NB4 (cell line): ENCODE measurements at regions not wholly inside any gene's neighbourhood (a gene's known extent, or its start where the extent isn't known, plus 50 kb on each side); places are given as distances from the start of the nearest gene placed in this dataset.

Experiments
- DNase-seq: peaks from one replicate; pipeline ENCODE4 v3.0.0; 2010; ENCODE audit warnings: low read depth
- H3K4me3 ChIP-seq: one replicate; pipeline ENCODE4 v1.5.1; 2011; ENCODE audit warnings: mild to moderate bottlenecking, low read depth, low read length, moderate library complexity
- MYC ChIP-seq: IDR thresholded peaks from 2 replicates; pipeline ENCODE4 v1.6.1; 2011; ENCODE audit warnings: low read depth, low read length
- POLR2A ChIP-seq: IDR thresholded peaks from 2 replicates; pipeline ENCODE4 v1.6.1; 2011; ENCODE audit warnings: mild to moderate bottlenecking; ENCODE audit not compliant: insufficient read length; ENCODE audit errors: extremely low read depth
- TF ChIP-seq, protein P1 (sequence below): IDR thresholded peaks from one replicate; pipeline ENCODE4 v1.5.1; 2012; ENCODE audit warnings: low read depth, low read length
- TF ChIP-seq, protein P2 (sequence below): IDR thresholded peaks from 2 replicates; pipeline ENCODE4 v1.6.1; 2011; ENCODE audit warnings: low read depth, low read length

DNA sequence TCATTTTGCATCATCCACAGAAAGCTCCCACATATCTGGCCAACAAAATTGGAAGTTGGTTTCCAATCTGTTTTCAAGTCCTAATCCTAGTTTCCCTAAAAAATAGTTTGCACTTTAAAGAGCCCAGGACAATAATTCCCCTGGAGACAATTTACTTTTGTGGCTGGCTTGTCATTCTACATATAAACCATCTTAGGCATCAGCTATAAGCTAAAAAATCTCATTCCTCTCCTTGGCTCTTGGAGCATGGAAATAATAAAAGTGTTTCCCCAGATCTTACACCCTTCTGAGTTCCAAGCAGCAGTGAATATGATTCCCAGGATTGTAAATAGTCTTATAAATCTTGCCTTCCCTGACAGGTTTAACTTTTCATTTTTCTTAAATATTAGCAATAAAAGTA is 89.1 kb upstream of the NUDT4 start:
- TF ChIP-seq, protein P1, sequence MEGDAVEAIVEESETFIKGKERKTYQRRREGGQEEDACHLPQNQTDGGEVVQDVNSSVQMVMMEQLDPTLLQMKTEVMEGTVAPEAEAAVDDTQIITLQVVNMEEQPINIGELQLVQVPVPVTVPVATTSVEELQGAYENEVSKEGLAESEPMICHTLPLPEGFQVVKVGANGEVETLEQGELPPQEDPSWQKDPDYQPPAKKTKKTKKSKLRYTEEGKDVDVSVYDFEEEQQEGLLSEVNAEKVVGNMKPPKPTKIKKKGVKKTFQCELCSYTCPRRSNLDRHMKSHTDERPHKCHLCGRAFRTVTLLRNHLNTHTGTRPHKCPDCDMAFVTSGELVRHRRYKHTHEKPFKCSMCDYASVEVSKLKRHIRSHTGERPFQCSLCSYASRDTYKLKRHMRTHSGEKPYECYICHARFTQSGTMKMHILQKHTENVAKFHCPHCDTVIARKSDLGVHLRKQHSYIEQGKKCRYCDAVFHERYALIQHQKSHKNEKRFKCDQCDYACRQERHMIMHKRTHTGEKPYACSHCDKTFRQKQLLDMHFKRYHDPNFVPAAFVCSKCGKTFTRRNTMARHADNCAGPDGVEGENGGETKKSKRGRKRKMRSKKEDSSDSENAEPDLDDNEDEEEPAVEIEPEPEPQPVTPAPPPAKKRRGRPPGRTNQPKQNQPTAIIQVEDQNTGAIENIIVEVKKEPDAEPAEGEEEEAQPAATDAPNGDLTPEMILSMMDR, result no peak
- TF ChIP-seq POLR2A, result no peak
- TF ChIP-seq, protein P2, sequence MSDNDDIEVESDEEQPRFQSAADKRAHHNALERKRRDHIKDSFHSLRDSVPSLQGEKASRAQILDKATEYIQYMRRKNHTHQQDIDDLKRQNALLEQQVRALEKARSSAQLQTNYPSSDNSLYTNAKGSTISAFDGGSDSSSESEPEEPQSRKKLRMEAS, result no peak
- no peak for TF ChIP-seq MYC
- H3K4me3 ChIP-seq, result no peak overlapping the region
- DNase-seq, result no peak

DNA sequence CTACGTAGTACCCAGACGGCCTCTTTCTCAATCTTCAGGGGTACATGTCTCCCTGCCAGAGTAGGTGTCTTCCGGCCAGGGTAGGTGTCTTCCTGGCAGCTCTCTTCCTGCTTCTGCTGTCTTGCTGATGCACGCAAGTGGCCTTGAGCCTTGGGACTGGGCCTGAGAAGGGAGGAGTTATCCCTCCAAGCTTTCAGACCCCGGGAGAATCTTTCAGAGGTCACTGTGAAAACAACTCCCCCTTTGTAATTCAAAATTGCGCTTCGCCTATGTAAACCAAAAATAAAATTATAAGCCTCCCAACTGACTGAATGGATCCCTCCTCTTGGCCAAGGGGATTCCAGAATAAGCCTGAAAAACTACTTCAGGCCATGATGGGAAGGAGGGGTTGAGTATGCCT is 87.3 kb upstream of the NUDT4 start:
- TF ChIP-seq, protein P2, result no peak
- no peak for TF ChIP-seq POLR2A
- TF ChIP-seq, protein P1, result no peak
- TF ChIP-seq MYC, result no peak
- no peak overlapping the region for H3K4me3 ChIP-seq
- no peak for DNase-seq

DNA sequence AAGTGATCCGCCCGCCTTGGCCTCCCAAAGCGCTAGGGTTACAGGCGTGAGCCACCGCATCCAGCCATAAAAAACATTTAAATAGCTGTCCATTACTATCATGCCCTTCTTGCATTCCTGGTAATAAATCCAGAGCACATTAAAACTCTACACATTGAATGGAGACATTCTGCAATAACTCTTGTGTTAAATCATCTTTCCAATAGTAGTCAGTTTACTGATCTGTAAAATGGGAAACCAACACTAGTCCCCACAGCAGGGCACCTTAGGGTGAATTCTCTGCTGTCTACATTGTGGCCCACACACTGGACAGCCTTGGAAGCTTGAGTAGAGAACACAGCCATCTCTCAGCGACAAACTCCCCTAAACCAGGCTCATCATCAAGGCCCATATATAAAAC is 85.5 kb upstream of the NUDT4 start:
- no peak for DNase-seq
- TF ChIP-seq POLR2A, result no peak
- TF ChIP-seq MYC, result no peak
- H3K4me3 ChIP-seq, result no peak overlapping the region

DNA sequence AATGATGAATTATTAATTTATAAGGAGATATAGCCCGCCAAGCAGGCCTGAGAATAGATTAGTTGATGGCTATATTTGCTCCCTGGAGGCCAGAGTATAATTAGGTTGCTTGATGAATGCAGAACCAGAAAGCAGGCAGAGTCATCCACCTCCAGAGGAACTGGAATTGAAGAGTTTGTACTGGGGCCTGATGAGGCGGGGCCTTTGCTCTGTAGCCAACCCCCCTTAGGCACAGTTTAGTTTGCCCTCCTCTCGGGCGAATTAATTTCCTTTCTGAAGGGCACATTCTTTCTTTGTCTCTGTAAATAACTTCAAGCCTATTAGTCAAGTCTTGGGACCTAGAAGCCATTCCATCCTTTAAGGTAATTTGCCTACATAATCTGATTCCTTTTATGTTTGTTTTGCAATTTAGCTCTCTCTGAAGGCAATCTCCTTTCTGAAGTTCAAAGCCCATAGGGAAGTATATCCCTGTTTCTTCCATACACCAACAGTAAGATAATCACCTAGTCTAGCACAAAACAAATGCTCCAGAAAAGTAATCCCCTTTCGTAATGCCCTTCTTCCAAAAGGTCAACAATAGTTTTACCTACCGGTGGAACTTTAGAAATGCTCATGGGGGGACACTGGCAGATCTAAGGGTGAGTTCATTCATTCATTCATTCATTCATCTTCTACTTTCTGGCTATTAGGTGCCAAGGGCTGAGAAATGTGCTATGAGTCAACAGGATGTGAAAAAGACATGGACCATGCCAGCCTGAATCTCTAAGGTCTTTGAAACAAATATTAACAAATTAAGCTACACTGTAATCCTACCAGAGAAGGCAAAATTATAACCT is 84.8 kb upstream of the NUDT4 start:
- TF ChIP-seq, protein P2, result no peak
- no peak for TF ChIP-seq MYC
- TF ChIP-seq, protein P1, result no peak
- no peak for TF ChIP-seq POLR2A
- no peak overlapping the region for H3K4me3 ChIP-seq
- no peak for DNase-seq

DNA sequence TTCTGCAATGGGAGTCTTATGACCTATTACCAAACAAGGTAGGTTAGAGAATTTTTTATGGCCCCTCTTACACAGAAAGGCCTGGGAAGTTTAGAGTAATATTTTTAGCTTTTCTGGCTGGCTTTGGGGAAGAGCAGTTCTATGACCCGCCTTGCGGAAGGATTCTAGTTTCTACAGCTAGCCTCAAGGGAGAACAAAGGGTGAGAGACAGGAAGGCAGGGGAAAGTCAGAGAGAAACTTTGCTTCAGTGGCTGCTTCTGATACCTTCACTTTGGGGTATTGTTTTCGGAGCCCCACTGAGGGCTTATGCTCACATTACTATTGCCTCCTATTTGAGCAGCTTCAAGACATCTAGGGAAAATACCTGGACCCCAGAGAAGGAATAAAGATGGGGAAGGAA is 80.7 kb upstream of the NUDT4 start:
- no peak overlapping the region for H3K4me3 ChIP-seq
- no peak for TF ChIP-seq POLR2A
- TF ChIP-seq, protein P1, result no peak
- no peak for DNase-seq

DNA sequence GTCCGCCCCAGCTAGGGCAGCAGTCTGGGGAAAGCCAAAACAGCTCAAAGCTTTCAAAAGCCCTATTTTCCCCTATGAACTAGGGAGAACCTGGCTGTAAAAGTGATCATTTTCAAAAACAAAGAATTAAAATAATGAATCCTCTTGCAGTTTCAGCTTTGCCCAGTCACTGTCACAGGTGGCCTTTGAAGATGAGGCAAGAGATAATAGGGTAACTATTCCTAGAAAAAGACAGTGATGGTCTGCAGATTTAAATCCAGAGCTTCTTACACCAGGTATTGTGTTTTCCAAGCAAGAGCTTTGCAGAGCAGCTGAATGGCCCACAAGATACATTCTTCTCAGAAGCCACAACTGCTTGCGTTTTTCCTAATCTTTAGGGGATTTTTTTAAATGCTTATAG is 80.2 kb upstream of the NUDT4 start:
- no peak overlapping the region for H3K4me3 ChIP-seq
- no peak for DNase-seq
- TF ChIP-seq, protein P1, result no peak
- TF ChIP-seq POLR2A, result no peak
- TF ChIP-seq, protein P2, result no peak
- no peak for TF ChIP-seq MYC
